Endothelial cell of hepatic sinusoid (primary cell): ENCODE measurements at regions not wholly inside any gene's neighbourhood (a gene's known extent, or its start where the extent isn't known, plus 50 kb on each side); places are given as distances from the start of the nearest gene placed in this dataset.
"Not testable (repeated sequence)": the region's sequence is repeated elsewhere in the genome, so short reads cannot be mapped to it uniquely, and the experiment has no call there.

Source experiments
- in situ Hi-C: cut with HindIII; loops from 2 replicates; pipeline ENCODE4 v1.10.0; 2017; ENCODE audit warnings: low sequenced_read_pairs

GRCh38 chr18:73590950-73591349, 556.7 kb downstream of the FBXO15 start:
- in situ Hi-C loops, result no loop called here

GRCh38 chr18:73579698-73580097, 567.9 kb downstream of the FBXO15 start:
- in situ Hi-C loops, result no loop called here

GRCh38 chr18:73577365-73577764, 570.3 kb downstream of the FBXO15 start:
- in situ Hi-C loops, result no loop called here

- in situ Hi-C loops, result no loop called here
Measured at GRCh38 chr18:73563901-73564472, 583.6 kb downstream of the FBXO15 start.

- in situ Hi-C loops, result no loop called here
Measured at GRCh38 chr18:73563345-73563744, 584.3 kb downstream of the FBXO15 start.

GRCh38 chr18:73556904-73557303, 590.7 kb downstream of the FBXO15 start:
- in situ Hi-C loops, result no loop called here

GRCh38 chr18:73552171-73552570, 595.5 kb downstream of the FBXO15 start:
- in situ Hi-C loops, result no loop called here

- in situ Hi-C loops, result no loop called here
Measured at GRCh38 chr18:73551211-73551610, 596.4 kb downstream of the FBXO15 start.

GRCh38 chr18:73549236-73549635, 598.4 kb downstream of the FBXO15 start:
- in situ Hi-C loops, result no loop called here

- in situ Hi-C loops, result no loop called here
Measured at GRCh38 chr18:73545472-73545871, 602.2 kb downstream of the FBXO15 start.

- in situ Hi-C loops, result no loop called here
Measured at GRCh38 chr18:73544617-73545016, 603.0 kb downstream of the FBXO15 start.

GRCh38 chr18:73544032-73544431, 603.6 kb downstream of the FBXO15 start:
- in situ Hi-C loops, result no loop called here

GRCh38 chr18:73535990-73536389, 611.6 kb downstream of the FBXO15 start:
- in situ Hi-C loops, result no loop called here

- in situ Hi-C loops, result no loop called here
Measured at GRCh38 chr18:73535189-73535588, 612.4 kb downstream of the FBXO15 start.

- in situ Hi-C loops, result no loop called here
Measured at GRCh38 chr18:73531601-73532000, 616.0 kb downstream of the FBXO15 start.

GRCh38 chr18:73528066-73528465, 619.6 kb downstream of the FBXO15 start:
- in situ Hi-C loops, result no loop called here

GRCh38 chr18:73520229-73520628, 627.4 kb downstream of the FBXO15 start:
- in situ Hi-C loops, result no loop called here

GRCh38 chr18:73516056-73516455, 631.6 kb downstream of the FBXO15 start:
- in situ Hi-C loops, result not testable (repeated sequence)

GRCh38 chr18:73514449-73514848, 633.2 kb downstream of the FBXO15 start:
- in situ Hi-C loops, result no loop called here

GRCh38 chr18:73511771-73512503, 635.7 kb downstream of the FBXO15 start:
- in situ Hi-C loops, result no loop called here

GRCh38 chr18:73509460-73509859, 638.2 kb downstream of the FBXO15 start:
- in situ Hi-C loops, result no loop called here

- in situ Hi-C loops, result no loop called here
Measured at GRCh38 chr18:73503326-73503725, 635.5 kb upstream of the NETO1 start.

- in situ Hi-C loops, result no loop called here
Measured at GRCh38 chr18:73487966-73488365, 620.2 kb upstream of the NETO1 start.
